NB4 (cell line): ENCODE measurements at regions not wholly inside any gene's neighbourhood (a gene's known extent, or its start where the extent isn't known, plus 50 kb on each side); places are given as distances from the start of the nearest gene placed in this dataset.

Source experiments
- MAX ChIP-seq: IDR thresholded peaks from 2 replicates; pipeline ENCODE4 v1.6.1; 2011; ENCODE audit warnings: low read depth, low read length
- TF ChIP-seq, protein P1 (sequence below): IDR thresholded peaks from one replicate; pipeline ENCODE4 v1.5.1; 2012; ENCODE audit warnings: low read depth, low read length

- TF ChIP-seq, protein P1, sequence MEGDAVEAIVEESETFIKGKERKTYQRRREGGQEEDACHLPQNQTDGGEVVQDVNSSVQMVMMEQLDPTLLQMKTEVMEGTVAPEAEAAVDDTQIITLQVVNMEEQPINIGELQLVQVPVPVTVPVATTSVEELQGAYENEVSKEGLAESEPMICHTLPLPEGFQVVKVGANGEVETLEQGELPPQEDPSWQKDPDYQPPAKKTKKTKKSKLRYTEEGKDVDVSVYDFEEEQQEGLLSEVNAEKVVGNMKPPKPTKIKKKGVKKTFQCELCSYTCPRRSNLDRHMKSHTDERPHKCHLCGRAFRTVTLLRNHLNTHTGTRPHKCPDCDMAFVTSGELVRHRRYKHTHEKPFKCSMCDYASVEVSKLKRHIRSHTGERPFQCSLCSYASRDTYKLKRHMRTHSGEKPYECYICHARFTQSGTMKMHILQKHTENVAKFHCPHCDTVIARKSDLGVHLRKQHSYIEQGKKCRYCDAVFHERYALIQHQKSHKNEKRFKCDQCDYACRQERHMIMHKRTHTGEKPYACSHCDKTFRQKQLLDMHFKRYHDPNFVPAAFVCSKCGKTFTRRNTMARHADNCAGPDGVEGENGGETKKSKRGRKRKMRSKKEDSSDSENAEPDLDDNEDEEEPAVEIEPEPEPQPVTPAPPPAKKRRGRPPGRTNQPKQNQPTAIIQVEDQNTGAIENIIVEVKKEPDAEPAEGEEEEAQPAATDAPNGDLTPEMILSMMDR, result no peak
- TF ChIP-seq MAX, result no peak
Measured at GRCh38 chr3:124424396-124424795, 305.9 kb upstream of the UMPS start.
